ENCODE measurements at regions not wholly inside any gene's neighbourhood (a gene's known extent, or its start where the extent isn't known, plus 50 kb on each side); places are given as distances from the start of the nearest gene placed in this dataset.

GRCh38 chr2:43109261-43109743 lies 117.1 kb downstream of the ZFP36L2 start:
- TF ChIP-seq CTCF (conservative IDR thresholded peaks at IDR 0.05; ENCODE audit: low read depth, low read length) = no peak
- H3K4me3 ChIP-seq (ENCODE audit: low read depth, low read length) = no peak overlapping the region
- no peak for DNase-seq (ENCODE audit: low read depth)

- H3K4me3 ChIP-seq (ENCODE audit: low read depth, low read length) = no peak overlapping the region
- no peak for TF ChIP-seq CTCF (conservative IDR thresholded peaks at IDR 0.05; ENCODE audit: low read depth, low read length)
- no peak for DNase-seq (ENCODE audit: low read depth)
Observed at GRCh38 chr2:43107679-43108078, 118.7 kb downstream of the ZFP36L2 start.

GRCh38 chr2:43106559-43107527 lies 119.6 kb downstream of the ZFP36L2 start:
- no peak overlapping the region for H3K4me3 ChIP-seq (ENCODE audit: low read depth, low read length)
- no peak for TF ChIP-seq CTCF (conservative IDR thresholded peaks at IDR 0.05; ENCODE audit: low read depth, low read length)
- no peak for DNase-seq (ENCODE audit: low read depth)

- peak; percentile 63 for DNase-seq (ENCODE audit: low read depth)
- TF ChIP-seq CTCF (conservative IDR thresholded peaks at IDR 0.05; ENCODE audit: low read depth, low read length) = peak; percentile 59
- no peak overlapping the region for H3K4me3 ChIP-seq (ENCODE audit: low read depth, low read length)
Observed at GRCh38 chr2:43105586-43106558, 120.5 kb downstream of the ZFP36L2 start.

GRCh38 chr2:43104763-43105162 lies 121.6 kb downstream of the ZFP36L2 start:
- no peak for DNase-seq (ENCODE audit: low read depth)
- H3K4me3 ChIP-seq (ENCODE audit: low read depth, low read length) = no peak overlapping the region
- no peak for TF ChIP-seq CTCF (conservative IDR thresholded peaks at IDR 0.05; ENCODE audit: low read depth, low read length)

GRCh38 chr2:43104106-43104505 lies 122.3 kb downstream of the ZFP36L2 start:
- H3K4me3 ChIP-seq (ENCODE audit: low read depth, low read length) = no peak overlapping the region
- no peak for DNase-seq (ENCODE audit: low read depth)
- no peak for TF ChIP-seq CTCF (conservative IDR thresholded peaks at IDR 0.05; ENCODE audit: low read depth, low read length)

All from choroid plexus epithelial cell (primary cell).